GM23338 (cell line): ENCODE measurements at regions not wholly inside any gene's neighbourhood (a gene's known extent, or its start where the extent isn't known, plus 50 kb on each side); places are given as distances from the start of the nearest gene placed in this dataset.

Experiments
- ATAC-seq: fragments of 200-7000 bp; cut with Tn5 transposase; 3 replicates; pipeline ENCODE4 v1.9.1; 2020
- DNase-seq: peaks from one replicate; pipeline ENCODE4 v3.0.0-alpha.2; 2015; ENCODE audit warnings: low spot score
- H2AFZ ChIP-seq: fragments of 200-600 bp; sonication (generic); 2 replicates; pipeline ENCODE4 v1.8.0; 2016; ENCODE audit warnings: antibody characterized with exemption, mild to moderate bottlenecking, moderate library complexity
- H3F3A ChIP-seq: fragments of 200-600 bp; sonication (generic); replicated peaks from 2 replicates; pipeline ENCODE4 v1.8.0; 2017; ENCODE audit warnings: antibody characterized with exemption, mixed run types, low read depth
- H3K27ac ChIP-seq: fragments of 200-600 bp; sonication (generic); 2 replicates; pipeline ENCODE4 v1.6.1; 2016; ENCODE audit warnings: low read depth
- H3K27me3 ChIP-seq: fragments of 200-600 bp; sonication (generic); 2 replicates; pipeline ENCODE4 v1.8.0; 2016; ENCODE audit warnings: mild to moderate bottlenecking, mixed run types, moderate library complexity; ENCODE audit not compliant: insufficient read depth
- H3K36me3 ChIP-seq: fragments of 200-600 bp; sonication (generic); 2 replicates; pipeline ENCODE4 v1.8.0; 2016; ENCODE audit warnings: mild to moderate bottlenecking; ENCODE audit not compliant: insufficient read depth
- H3K4me1 ChIP-seq: fragments of 200-600 bp; sonication (generic); 2 replicates; pipeline ENCODE4 v1.8.0; 2016; ENCODE audit warnings: mild to moderate bottlenecking, moderate library complexity; ENCODE audit not compliant: insufficient read depth
- H3K4me2 ChIP-seq: fragments of 200-600 bp; sonication (generic); 2 replicates; pipeline ENCODE4 v1.7.1; 2017; ENCODE audit warnings: mixed run types
- H3K4me3 ChIP-seq: fragments of 200-600 bp; sonication (generic); 2 replicates; pipeline ENCODE4 v1.6.1; 2016; ENCODE audit warnings: mixed run types
- H3K79me2 ChIP-seq: fragments of 200-600 bp; sonication (generic); replicated peaks from 2 replicates; pipeline ENCODE4 v1.8.0; 2017; ENCODE audit warnings: mild to moderate bottlenecking; ENCODE audit not compliant: insufficient read depth
- H3K9me2 ChIP-seq: fragments of 200-600 bp; sonication (generic); 2 replicates; pipeline ENCODE4 v1.8.0; 2017; ENCODE audit not compliant: insufficient read depth
- H4K20me1 ChIP-seq: fragments of 200-600 bp; sonication (generic); replicated peaks from 2 replicates; pipeline ENCODE4 v1.8.0; 2017; ENCODE audit warnings: mild to moderate bottlenecking; ENCODE audit not compliant: insufficient read depth
- H3K27ac Mint-ChIP-seq: 2 replicates; pipeline ENCODE4 v1.8.0; 2020; ENCODE audit warnings: inconsistent platforms, mild to moderate bottlenecking, moderate library complexity, mixed read lengths
- H3K27me3 Mint-ChIP-seq: 3 replicates; pipeline ENCODE4 v1.8.0; 2022; ENCODE audit warnings: low read depth, mild to moderate bottlenecking, moderate library complexity, mixed read lengths, inconsistent platforms; ENCODE audit not compliant: insufficient read depth, poor library complexity
- H3K36me3 Mint-ChIP-seq: 3 replicates; pipeline ENCODE4 v1.8.0; 2021; ENCODE audit warnings: low read depth, mild to moderate bottlenecking, inconsistent platforms, moderate library complexity, mixed read lengths
- H3K4me1 Mint-ChIP-seq: 3 replicates; pipeline ENCODE4 v1.8.0; 2020; ENCODE audit warnings: mild to moderate bottlenecking, inconsistent platforms, mixed read lengths
- H3K4me3 Mint-ChIP-seq: 3 replicates; pipeline ENCODE4 v1.8.0; 2021; ENCODE audit warnings: moderate library complexity, mild to moderate bottlenecking, inconsistent platforms, mixed read lengths
- H3K9me3 Mint-ChIP-seq: 3 replicates; pipeline ENCODE4 v1.8.0; 2020; ENCODE audit warnings: moderate library complexity, mild to moderate bottlenecking, inconsistent platforms, mixed read lengths
- CREB1 ChIP-seq: fragments of 250-450 bp; sonication (Bioruptor Pico); IDR thresholded peaks from 2 replicates; pipeline ENCODE4 v1.5.0; 2020; ENCODE audit warnings: low read depth, mild to moderate bottlenecking, moderate library complexity
- CTCF ChIP-seq, 2 experiments: fragments of 200-600 bp in 1 of 2; sonication (generic) in 1 of 2; conservative IDR thresholded peaks; 2 replicates each; pipeline versions ENCODE4 v1.5.1 to v1.6.1; 2016 to 2017; ENCODE audit warnings: antibody characterized with exemption in 2 of 2, low read depth in 2 of 2, mild to moderate bottlenecking in 2 of 2, moderate library complexity in 1 of 2
- NANOG ChIP-seq: IDR thresholded peaks from 2 replicates; pipeline ENCODE4 v1.6.1; 2016; ENCODE audit warnings: antibody characterized with exemption, borderline replicate concordance
- POLR2AphosphoS5 ChIP-seq: IDR thresholded peaks from 2 replicates; pipeline ENCODE4 v1.6.1; 2016; ENCODE audit warnings: antibody characterized with exemption, low read depth
- STAT1 ChIP-seq: IDR thresholded peaks from one replicate; pipeline ENCODE4 v1.6.1; 2016; ENCODE audit warnings: antibody characterized with exemption; ENCODE audit not compliant: unreplicated experiment
- ZNF114 ChIP-seq: fragments of 250-450 bp; sonication (Bioruptor Pico); IDR thresholded peaks from 2 replicates; pipeline ENCODE4 v1.5.0; 2020; ENCODE audit warnings: mild to moderate bottlenecking, moderate library complexity
- ZNF331 ChIP-seq: fragments of 250-450 bp; sonication (Bioruptor Pico); IDR thresholded peaks from 2 replicates; pipeline ENCODE4 v1.5.0; 2020; ENCODE audit warnings: low read depth, mild to moderate bottlenecking, moderate library complexity
- TF ChIP-seq, protein P1 (sequence below): fragments of 250-450 bp; sonication (Bioruptor Pico); IDR thresholded peaks from 2 replicates; pipeline ENCODE4 v1.5.0; 2020; ENCODE audit warnings: mild to moderate bottlenecking, moderate library complexity
- TF ChIP-seq, protein P2 (sequence below): IDR thresholded peaks from one replicate; pipeline ENCODE4 v1.6.1; 2018; ENCODE audit warnings: antibody characterized with exemption; ENCODE audit not compliant: unreplicated experiment

- TF ChIP-seq, protein P1, sequence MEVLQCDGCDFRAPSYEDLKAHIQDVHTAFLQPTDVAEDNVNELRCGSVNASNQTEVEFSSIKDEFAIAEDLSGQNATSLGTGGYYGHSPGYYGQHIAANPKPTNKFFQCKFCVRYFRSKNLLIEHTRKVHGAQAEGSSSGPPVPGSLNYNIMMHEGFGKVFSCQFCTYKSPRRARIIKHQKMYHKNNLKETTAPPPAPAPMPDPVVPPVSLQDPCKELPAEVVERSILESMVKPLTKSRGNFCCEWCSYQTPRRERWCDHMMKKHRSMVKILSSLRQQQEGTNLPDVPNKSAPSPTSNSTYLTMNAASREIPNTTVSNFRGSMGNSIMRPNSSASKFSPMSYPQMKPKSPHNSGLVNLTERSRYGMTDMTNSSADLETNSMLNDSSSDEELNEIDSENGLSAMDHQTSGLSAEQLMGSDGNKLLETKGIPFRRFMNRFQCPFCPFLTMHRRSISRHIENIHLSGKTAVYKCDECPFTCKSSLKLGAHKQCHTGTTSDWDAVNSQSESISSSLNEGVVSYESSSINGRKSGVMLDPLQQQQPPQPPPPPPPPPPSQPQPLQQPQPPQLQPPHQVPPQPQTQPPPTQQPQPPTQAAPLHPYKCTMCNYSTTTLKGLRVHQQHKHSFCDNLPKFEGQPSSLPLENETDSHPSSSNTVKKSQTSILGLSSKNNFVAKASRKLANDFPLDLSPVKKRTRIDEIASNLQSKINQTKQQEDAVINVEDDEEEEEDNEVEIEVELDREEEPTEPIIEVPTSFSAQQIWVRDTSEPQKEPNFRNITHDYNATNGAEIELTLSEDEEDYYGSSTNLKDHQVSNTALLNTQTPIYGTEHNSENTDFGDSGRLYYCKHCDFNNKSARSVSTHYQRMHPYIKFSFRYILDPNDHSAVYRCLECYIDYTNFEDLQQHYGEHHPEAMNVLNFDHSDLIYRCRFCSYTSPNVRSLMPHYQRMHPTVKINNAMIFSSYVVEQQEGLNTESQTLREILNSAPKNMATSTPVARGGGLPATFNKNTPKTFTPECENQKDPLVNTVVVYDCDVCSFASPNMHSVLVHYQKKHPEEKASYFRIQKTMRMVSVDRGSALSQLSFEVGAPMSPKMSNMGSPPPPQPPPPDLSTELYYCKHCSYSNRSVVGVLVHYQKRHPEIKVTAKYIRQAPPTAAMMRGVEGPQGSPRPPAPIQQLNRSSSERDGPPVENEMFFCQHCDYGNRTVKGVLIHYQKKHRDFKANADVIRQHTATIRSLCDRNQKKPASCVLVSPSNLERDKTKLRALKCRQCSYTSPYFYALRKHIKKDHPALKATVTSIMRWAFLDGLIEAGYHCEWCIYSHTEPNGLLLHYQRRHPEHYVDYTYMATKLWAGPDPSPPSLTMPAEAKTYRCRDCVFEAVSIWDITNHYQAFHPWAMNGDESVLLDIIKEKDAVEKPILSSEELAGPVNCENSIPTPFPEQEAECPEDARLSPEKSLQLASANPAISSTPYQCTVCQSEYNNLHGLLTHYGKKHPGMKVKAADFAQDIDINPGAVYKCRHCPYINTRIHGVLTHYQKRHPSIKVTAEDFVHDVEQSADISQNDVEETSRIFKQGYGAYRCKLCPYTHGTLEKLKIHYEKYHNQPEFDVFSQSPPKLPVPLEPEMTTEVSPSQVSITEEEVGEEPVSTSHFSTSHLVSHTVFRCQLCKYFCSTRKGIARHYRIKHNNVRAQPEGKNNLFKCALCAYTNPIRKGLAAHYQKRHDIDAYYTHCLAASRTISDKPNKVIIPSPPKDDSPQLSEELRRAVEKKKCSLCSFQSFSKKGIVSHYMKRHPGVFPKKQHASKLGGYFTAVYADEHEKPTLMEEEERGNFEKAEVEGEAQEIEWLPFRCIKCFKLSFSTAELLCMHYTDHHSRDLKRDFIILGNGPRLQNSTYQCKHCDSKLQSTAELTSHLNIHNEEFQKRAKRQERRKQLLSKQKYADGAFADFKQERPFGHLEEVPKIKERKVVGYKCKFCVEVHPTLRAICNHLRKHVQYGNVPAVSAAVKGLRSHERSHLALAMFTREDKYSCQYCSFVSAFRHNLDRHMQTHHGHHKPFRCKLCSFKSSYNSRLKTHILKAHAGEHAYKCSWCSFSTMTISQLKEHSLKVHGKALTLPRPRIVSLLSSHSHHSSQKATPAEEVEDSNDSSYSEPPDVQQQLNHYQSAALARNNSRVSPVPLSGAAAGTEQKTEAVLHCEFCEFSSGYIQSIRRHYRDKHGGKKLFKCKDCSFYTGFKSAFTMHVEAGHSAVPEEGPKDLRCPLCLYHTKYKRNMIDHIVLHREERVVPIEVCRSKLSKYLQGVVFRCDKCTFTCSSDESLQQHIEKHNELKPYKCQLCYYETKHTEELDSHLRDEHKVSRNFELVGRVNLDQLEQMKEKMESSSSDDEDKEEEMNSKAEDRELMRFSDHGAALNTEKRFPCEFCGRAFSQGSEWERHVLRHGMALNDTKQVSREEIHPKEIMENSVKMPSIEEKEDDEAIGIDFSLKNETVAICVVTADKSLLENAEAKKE (CRISPR knock-in tag), result no peak
- no peak for TF ChIP-seq ZNF114 (CRISPR knock-in tag)
Observed at GRCh38 chr13:108463340-108463739, 166.1 kb upstream of the MYO16 start (continued).

- ATAC-seq, result no peak
- TF ChIP-seq ZNF114 (CRISPR knock-in tag), result no peak
- peaks cover 2% of the 10 kb centered on the region for H3K27me3 Mint-ChIP-seq
Observed at GRCh38 chr13:108470921-108471320, 158.5 kb upstream of the MYO16 start.

DNA sequence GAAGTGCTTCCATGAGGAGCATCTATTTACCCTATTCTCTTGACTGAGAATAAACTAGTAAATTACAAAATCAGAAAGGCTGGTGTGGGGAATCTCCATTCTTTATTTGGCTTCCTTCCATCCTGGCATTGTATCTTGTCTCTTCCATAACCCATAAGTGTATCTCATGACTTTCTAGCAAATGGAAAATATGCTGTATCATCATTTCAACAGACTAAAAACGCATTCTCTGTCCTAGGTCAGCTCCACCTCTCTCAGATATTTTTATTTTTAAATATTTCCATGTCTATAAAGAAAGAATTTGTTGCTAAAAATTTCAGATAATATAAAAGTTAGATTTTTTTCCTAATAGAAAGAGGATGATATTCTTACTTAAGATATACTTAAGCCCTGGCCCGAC lies 154.2 kb upstream of the MYO16 start:
- no peak for ATAC-seq
- Histone ChIP-seq H3K4me2 (no peak overlapping the region), H3K36me3 (no peaks in the 10 kb centered on the region), H4K20me1 (no peaks in the 10 kb centered on the region), H3K79me2 (no peaks in the 10 kb centered on the region), H3K9me2 (peaks cover 3% of the 10 kb centered on the region; the same call in 1 of the 2 replicates), H3F3A (no peaks in the 10 kb centered on the region), H3K4me1 (no peaks in the 10 kb centered on the region), H3K4me3 (no peak overlapping the region), H2AFZ (no peak overlapping the region), H3K27me3 (no peaks in the 10 kb centered on the region), H3K27ac (no peak overlapping the region)
- Mint-ChIP-seq H3K27ac (no peak overlapping the region), H3K4me3 (no peak overlapping the region), H3K9me3 (peaks cover 11% of the 10 kb centered on the region), H3K27me3 (peaks cover 2% of the 10 kb centered on the region), H3K4me1 (no peaks in the 10 kb centered on the region), H3K36me3 (peaks cover 7% of the 10 kb centered on the region)
- no peak for DNase-seq
- TF ChIP-seq CREB1 (CRISPR knock-in tag) (no peak), POLR2AphosphoS5 (no peak), NANOG (no peak), STAT1 (no peak), CTCF (conservative IDR thresholded peaks at IDR 0.05; ENCODE audit: low read depth in 2 of 2) (no peak), ZNF331 (CRISPR knock-in tag) (no peak)
- TF ChIP-seq, protein P2, sequence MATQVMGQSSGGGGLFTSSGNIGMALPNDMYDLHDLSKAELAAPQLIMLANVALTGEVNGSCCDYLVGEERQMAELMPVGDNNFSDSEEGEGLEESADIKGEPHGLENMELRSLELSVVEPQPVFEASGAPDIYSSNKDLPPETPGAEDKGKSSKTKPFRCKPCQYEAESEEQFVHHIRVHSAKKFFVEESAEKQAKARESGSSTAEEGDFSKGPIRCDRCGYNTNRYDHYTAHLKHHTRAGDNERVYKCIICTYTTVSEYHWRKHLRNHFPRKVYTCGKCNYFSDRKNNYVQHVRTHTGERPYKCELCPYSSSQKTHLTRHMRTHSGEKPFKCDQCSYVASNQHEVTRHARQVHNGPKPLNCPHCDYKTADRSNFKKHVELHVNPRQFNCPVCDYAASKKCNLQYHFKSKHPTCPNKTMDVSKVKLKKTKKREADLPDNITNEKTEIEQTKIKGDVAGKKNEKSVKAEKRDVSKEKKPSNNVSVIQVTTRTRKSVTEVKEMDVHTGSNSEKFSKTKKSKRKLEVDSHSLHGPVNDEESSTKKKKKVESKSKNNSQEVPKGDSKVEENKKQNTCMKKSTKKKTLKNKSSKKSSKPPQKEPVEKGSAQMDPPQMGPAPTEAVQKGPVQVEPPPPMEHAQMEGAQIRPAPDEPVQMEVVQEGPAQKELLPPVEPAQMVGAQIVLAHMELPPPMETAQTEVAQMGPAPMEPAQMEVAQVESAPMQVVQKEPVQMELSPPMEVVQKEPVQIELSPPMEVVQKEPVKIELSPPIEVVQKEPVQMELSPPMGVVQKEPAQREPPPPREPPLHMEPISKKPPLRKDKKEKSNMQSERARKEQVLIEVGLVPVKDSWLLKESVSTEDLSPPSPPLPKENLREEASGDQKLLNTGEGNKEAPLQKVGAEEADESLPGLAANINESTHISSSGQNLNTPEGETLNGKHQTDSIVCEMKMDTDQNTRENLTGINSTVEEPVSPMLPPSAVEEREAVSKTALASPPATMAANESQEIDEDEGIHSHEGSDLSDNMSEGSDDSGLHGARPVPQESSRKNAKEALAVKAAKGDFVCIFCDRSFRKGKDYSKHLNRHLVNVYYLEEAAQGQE, result no peak

More at GRCh38 chr13:108470921-108471320, 158.5 kb upstream of the MYO16 start:
- Histone ChIP-seq H3K4me2 (no peak overlapping the region), H3K4me1 (no peaks in the 10 kb centered on the region), H3K27me3 (no peaks in the 10 kb centered on the region), H4K20me1 (no peaks in the 10 kb centered on the region), H3F3A (no peaks in the 10 kb centered on the region), H3K79me2 (no peaks in the 10 kb centered on the region), H3K4me3 (no peak overlapping the region), H3K9me2 (peaks cover 6% of the 10 kb centered on the region; the same call in 1 of the 2 replicates), H3K27ac (no peak overlapping the region), H2AFZ (no peak overlapping the region), H3K36me3 (no peaks in the 10 kb centered on the region)
- no peak for DNase-seq
- peaks cover 5% of the 10 kb centered on the region; the same call in 2 of the 3 replicates for H3K4me1 Mint-ChIP-seq
- peaks cover 11% of the 10 kb centered on the region for H3K9me3 Mint-ChIP-seq
- H3K36me3 Mint-ChIP-seq, result peaks cover 7% of the 10 kb centered on the region
- H3K27ac Mint-ChIP-seq, result no peak overlapping the region
- no peak overlapping the region for H3K4me3 Mint-ChIP-seq
